Epithelial cell of esophagus (primary cell): ENCODE measurements at regions not wholly inside any gene's neighbourhood (a gene's known extent, or its start where the extent isn't known, plus 50 kb on each side); places are given as distances from the start of the nearest gene placed in this dataset.

ENCODE experiments used
- DNase-seq: peaks from one replicate; pipeline ENCODE4 v3.0.0; 2010; ENCODE audit warnings: low read depth
- H3K4me3 ChIP-seq: 2 replicates; pipeline ENCODE4 v1.5.1; 2011; ENCODE audit warnings: mild to moderate bottlenecking, low read length, control low read depth
- TF ChIP-seq, protein P1 (sequence below): IDR thresholded peaks from 2 replicates; pipeline ENCODE4 v1.5.1; 2011; ENCODE audit warnings: low read depth, mild to moderate bottlenecking, low read length, control low read depth, inconsistent platforms; ENCODE audit not compliant: insufficient read depth; ENCODE audit errors: missing control alignments

DNA sequence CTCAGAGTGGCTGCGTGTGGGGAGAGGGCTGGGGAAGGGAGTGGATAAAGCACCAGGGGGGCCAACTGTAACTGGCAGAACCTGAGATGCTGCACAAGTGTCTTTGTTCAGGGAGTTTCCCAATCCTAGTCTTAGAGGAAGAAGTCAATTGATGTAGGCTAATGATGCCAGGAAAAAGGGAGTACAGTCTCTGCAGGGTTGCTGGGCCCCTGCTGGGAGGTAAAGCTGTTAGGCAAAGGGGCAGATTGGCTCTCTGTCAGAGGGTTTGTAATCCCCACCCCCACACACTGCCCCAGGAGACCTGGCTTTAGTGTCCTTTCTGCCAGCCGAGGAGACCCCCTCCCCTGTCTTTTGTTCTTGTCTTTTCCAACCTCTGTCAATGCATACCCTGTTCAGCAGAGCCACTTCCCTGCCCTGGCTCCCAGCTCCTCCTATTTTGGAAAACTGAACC lies 178.4 kb downstream of the KCNA5 start:
- H3K4me3 ChIP-seq = no peak overlapping the region
- TF ChIP-seq, protein P1, sequence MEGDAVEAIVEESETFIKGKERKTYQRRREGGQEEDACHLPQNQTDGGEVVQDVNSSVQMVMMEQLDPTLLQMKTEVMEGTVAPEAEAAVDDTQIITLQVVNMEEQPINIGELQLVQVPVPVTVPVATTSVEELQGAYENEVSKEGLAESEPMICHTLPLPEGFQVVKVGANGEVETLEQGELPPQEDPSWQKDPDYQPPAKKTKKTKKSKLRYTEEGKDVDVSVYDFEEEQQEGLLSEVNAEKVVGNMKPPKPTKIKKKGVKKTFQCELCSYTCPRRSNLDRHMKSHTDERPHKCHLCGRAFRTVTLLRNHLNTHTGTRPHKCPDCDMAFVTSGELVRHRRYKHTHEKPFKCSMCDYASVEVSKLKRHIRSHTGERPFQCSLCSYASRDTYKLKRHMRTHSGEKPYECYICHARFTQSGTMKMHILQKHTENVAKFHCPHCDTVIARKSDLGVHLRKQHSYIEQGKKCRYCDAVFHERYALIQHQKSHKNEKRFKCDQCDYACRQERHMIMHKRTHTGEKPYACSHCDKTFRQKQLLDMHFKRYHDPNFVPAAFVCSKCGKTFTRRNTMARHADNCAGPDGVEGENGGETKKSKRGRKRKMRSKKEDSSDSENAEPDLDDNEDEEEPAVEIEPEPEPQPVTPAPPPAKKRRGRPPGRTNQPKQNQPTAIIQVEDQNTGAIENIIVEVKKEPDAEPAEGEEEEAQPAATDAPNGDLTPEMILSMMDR = no peak
- DNase-seq = no peak

DNA sequence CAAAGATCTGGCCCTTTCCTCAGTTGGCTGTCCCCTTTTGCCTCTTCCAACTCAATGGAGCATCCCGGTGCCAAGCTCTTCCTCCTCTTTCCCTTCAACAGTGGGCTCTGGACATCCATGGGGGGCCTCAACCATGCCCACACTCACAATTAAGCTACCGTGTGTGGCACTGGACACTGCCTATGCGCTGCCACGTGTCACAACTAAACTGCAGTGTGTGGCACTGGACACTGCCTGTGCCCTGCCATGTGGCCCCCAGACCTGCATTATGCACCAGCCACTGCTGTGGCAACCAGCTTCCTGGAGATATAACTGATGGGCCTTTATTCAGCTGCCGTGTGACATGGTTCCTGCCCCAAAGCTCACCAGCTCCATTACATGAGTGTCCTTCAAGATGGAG lies 179.1 kb downstream of the KCNA5 start:
- no peak for DNase-seq
- H3K4me3 ChIP-seq = no peak overlapping the region
- TF ChIP-seq, protein P1 = no peak

DNA sequence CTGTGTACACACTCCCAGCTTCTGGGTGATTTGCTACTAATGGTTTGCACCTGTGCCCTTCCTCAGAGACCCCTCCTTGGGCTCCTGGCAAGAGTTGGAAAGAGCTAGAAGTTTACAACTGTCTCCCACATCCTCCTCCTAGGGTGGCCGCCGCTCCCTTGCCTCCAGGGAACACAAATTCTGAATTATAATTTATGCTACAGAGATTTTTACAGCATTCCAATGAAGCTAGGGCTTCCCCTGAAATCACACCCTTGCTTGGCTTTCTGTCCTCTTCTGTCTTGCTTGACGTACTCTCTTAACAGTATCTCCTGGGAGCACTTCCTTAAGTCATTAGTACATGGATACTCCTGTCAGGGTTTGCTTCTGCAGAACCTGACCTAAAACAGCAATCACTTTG lies 180.2 kb downstream of the KCNA5 start:
- TF ChIP-seq, protein P1 = no peak
- no peak for DNase-seq
- no peak overlapping the region for H3K4me3 ChIP-seq

DNA sequence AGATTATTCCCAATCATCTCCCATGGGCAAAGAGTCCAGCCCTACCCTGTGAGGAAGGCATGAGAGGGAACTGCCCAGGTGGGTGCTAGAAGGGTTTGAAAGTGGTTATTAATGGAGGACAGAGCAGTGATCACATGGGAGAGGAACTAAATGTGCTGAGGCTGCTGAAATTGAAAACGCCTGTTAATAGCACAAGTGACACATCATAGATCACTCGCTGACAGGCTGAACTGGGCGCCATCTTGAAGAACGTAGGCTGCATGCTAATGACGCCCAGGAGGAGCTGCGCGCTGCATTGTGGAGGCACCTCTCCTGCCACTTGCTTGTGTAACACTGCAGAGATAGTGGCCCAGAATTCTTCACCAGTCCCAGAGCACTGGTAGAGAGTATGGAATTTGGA lies 182.9 kb downstream of the KCNA5 start:
- no peak for DNase-seq
- H3K4me3 ChIP-seq = no peak overlapping the region
- TF ChIP-seq, protein P1 = no peak

DNA sequence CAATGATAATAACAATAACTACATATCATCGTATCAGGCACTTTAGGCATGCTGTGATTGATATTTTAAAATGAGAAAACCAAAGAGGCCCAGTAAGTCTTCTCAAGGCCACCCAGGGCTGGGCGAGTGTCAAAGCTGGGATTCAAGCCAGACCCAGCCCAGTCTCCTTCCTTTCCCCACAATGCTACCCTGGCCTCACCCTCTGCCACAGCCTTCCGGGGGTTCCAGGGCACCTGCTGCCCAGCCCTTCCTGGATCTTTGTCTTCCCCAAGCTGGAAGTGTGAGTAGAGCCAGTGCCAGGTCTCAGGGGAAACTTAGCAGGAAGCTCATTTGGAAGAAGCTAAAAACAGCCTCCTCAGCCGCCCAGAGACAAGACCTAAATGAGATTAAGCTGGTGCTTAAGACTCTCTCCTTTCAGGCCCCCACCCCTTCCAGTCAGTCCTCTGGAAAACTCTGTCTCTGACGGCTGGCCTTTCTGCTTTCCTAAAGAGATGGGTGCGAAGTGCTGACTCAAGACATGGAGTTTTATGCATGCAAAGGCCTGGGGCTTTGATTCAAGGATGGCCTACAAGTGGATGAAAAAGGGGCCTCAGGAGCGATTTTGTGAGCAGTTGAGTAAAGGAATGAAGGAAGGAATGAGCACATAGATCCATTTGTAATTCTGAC lies 184.2 kb downstream of the KCNA5 start:
- no peak for DNase-seq
- no peak overlapping the region for H3K4me3 ChIP-seq
- TF ChIP-seq, protein P1 = no peak

DNA sequence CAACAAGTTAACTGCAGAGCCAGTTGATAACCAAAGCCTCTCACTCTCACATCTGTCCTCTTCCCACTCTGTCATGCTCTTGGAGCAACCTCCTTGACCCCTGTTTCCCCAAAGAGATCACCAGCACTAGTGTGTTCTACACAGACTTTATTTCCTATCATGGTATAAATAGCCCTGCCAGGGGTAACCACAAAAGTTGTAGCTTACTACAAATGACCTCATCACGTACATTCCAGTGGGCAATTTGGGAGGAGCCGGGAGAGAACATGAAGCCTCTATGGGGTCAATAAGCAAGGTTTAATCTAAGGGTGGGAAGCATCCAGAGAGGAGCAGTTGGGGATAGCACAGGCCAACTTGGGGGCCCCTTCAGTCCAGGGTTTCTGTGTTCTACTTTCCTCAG lies 186.5 kb downstream of the KCNA5 start:
- no peak for DNase-seq
- H3K4me3 ChIP-seq = no peak overlapping the region
- TF ChIP-seq, protein P1 = no peak

DNA sequence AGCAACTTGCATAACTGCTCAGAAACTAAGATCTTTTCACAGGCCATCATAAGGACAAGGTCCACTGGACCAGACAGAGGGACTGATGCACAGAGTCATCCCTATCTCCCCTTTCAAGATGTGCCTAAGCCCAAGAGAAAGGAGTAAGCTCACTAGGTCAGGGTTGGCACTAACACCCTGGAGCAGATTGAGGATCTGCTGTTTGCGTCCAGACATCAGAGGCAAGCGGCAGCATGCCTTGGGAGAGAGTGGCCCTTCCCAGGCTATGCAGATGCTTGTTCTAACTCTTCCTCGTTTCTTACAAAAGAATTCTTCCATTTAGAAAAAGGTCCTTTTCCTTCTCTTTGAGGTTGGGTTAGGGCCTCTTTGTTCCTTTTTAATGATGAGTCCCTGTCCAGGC lies 187.2 kb downstream of the KCNA5 start:
- TF ChIP-seq, protein P1 = no peak
- no peak overlapping the region for H3K4me3 ChIP-seq
- peak; percentile 1 for DNase-seq
